K562 (cell line): ENCODE measurements at regions not wholly inside any gene's neighbourhood (a gene's known extent, or its start where the extent isn't known, plus 50 kb on each side); places are given as distances from the start of the nearest gene placed in this dataset.

ENCODE experiments used
- RNF2 ChIP-seq: sonication (generic); IDR thresholded peaks from 2 replicates; pipeline ENCODE4 v1.6.1; 2016
- ZBTB43 ChIP-seq: sonication (generic); formaldehyde crosslinking; IDR thresholded peaks from 2 replicates; pipeline ENCODE4 v1.8.0; 2023; ENCODE audit warnings: mild to moderate bottlenecking, missing genetic modification reagents

- TF ChIP-seq ZBTB43, result no peak
- TF ChIP-seq RNF2, result no peak
Observed at GRCh38 chr19:29106346-29106885, 106.5 kb downstream of the UQCRFS1 start.
